EL (cell line): ENCODE measurements at regions not wholly inside any gene's neighbourhood (a gene's known extent, or its start where the extent isn't known, plus 50 kb on each side); places are given as distances from the start of the nearest gene placed in this dataset.
A peak's percentile ranks its signal among the peaks of the same experiment; 100 is the strongest.
"Not testable (repeated sequence)": the region's sequence is repeated elsewhere in the genome, so short reads cannot be mapped to it uniquely, and the experiment has no call there.

Source experiments
- DNase-seq: peaks from one replicate; pipeline ENCODE4 v3.0.0-alpha.2; 2016

GRCh38 chr21:35512346-35512745 lies 463.2 kb upstream of the RUNX1 start:
- no peak for DNase-seq

GRCh38 chr21:35511696-35512162 lies 462.6 kb upstream of the RUNX1 start:
- peak; percentile 51 for DNase-seq

- DNase-seq = peak; percentile 40
These were observed 462.0 kb upstream of the RUNX1 start for GRCh38 chr21:35510957-35511695.

GRCh38 chr21:35510294-35510693 lies 461.2 kb upstream of the RUNX1 start:
- DNase-seq = no peak

GRCh38 chr21:35509001-35509704 lies 460.1 kb upstream of the RUNX1 start:
- DNase-seq = no peak

- DNase-seq = peak; percentile 78
These were observed 459.2 kb upstream of the RUNX1 start for GRCh38 chr21:35508139-35508888.

- no peak for DNase-seq
These were observed 458.2 kb upstream of the RUNX1 start for GRCh38 chr21:35507181-35507759.

GRCh38 chr21:35506771-35507170 lies 457.7 kb upstream of the RUNX1 start:
- no peak for DNase-seq

GRCh38 chr21:35506352-35506751 lies 457.2 kb upstream of the RUNX1 start:
- no peak for DNase-seq

- no peak for DNase-seq
These were observed 455.9 kb upstream of the RUNX1 start for GRCh38 chr21:35504951-35505466.

GRCh38 chr21:35504277-35504676 lies 455.2 kb upstream of the RUNX1 start:
- DNase-seq = no peak

GRCh38 chr21:35503671-35504070 lies 454.6 kb upstream of the RUNX1 start:
- DNase-seq = no peak

GRCh38 chr21:35502821-35503220 lies 453.7 kb upstream of the RUNX1 start:
- DNase-seq = no peak

- DNase-seq = not testable (repeated sequence)
These were observed 448.4 kb upstream of the RUNX1 start for GRCh38 chr21:35497522-35497921.

GRCh38 chr21:35491920-35492678 lies 443.0 kb upstream of the RUNX1 start:
- DNase-seq = no peak

GRCh38 chr21:35491114-35491513 lies 442.0 kb upstream of the RUNX1 start:
- no peak for DNase-seq

GRCh38 chr21:35489389-35489980 lies 440.4 kb upstream of the RUNX1 start:
- DNase-seq = no peak

- DNase-seq = no peak
These were observed 439.8 kb upstream of the RUNX1 start for GRCh38 chr21:35488946-35489345.

GRCh38 chr21:35485364-35485763 lies 436.3 kb upstream of the RUNX1 start:
- DNase-seq = no peak

GRCh38 chr21:35484851-35485250 lies 435.7 kb upstream of the RUNX1 start:
- no peak for DNase-seq

GRCh38 chr21:35484032-35484431 lies 434.9 kb upstream of the RUNX1 start:
- DNase-seq = no peak
